Lower leg skin (tissue), 4 donors: ENCODE measurements at regions not wholly inside any gene's neighbourhood (a gene's known extent, or its start where the extent isn't known, plus 50 kb on each side); places are given as distances from the start of the nearest gene placed in this dataset.

Experiments
- DNase-seq, 2 donors: peaks; one replicate each; pipeline ENCODE4 v3.0.0-alpha.2; 2019; ENCODE audit warnings: low spot score in 2 of 2
- H3K4me3 ChIP-seq: fragments of 200-600 bp; sonication (generic); 2 replicates; pipeline ENCODE4 v1.5.1; 2017; ENCODE audit warnings: mild to moderate bottlenecking, low read depth; ENCODE audit not compliant: poor library complexity, severe bottlenecking
- POLR2A ChIP-seq, 2 donors: fragments of 450-650 bp; IDR thresholded peaks; one replicate each; pipeline ENCODE4 v1.6.1; 2016 to 2017; ENCODE audit warnings: antibody characterized with exemption in 2 of 2, mild to moderate bottlenecking in 1 of 2, moderate library complexity in 1 of 2
- whole genome bisulfite sequencing, 2 donors: methylation state at CpG; one replicate each; pipeline ENCODE4 v1.1.5; 2018; 5-methylcytosine and 5-hydroxymethylcytosine counted together
- intact Hi-C: fragments of 100-400 bp; cut with DNase I; formaldehyde crosslinking; loops from one replicate; pipeline ENCODE4 v1.15.0; 2023; ENCODE audit warnings: low total_unique reads
- TF ChIP-seq, protein P1 (sequence below), 3 donors: fragments of 450-650 bp; IDR thresholded peaks; one replicate each; pipeline ENCODE4 v1.5.1; 2016; ENCODE audit warnings: antibody characterized with exemption in 3 of 3, mild to moderate bottlenecking in 3 of 3, moderate library complexity in 2 of 3

- no peak for DNase-seq
- no peak overlapping the region for H3K4me3 ChIP-seq
- intact Hi-C loops: no loop called here
- TF ChIP-seq, protein P1, sequence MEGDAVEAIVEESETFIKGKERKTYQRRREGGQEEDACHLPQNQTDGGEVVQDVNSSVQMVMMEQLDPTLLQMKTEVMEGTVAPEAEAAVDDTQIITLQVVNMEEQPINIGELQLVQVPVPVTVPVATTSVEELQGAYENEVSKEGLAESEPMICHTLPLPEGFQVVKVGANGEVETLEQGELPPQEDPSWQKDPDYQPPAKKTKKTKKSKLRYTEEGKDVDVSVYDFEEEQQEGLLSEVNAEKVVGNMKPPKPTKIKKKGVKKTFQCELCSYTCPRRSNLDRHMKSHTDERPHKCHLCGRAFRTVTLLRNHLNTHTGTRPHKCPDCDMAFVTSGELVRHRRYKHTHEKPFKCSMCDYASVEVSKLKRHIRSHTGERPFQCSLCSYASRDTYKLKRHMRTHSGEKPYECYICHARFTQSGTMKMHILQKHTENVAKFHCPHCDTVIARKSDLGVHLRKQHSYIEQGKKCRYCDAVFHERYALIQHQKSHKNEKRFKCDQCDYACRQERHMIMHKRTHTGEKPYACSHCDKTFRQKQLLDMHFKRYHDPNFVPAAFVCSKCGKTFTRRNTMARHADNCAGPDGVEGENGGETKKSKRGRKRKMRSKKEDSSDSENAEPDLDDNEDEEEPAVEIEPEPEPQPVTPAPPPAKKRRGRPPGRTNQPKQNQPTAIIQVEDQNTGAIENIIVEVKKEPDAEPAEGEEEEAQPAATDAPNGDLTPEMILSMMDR (IDR thresholded peaks at IDR 0.05): no peak
- no peak for TF ChIP-seq POLR2A (IDR thresholded peaks at IDR 0.05)
Observed at GRCh38 chr6:98471444-98471843, 362.9 kb upstream of the POU3F2 start.

GRCh38 chr6:98477231-98477630, 357.1 kb upstream of the POU3F2 start:
- no peak overlapping the region for H3K4me3 ChIP-seq
- WGBS, 2 donors: 67 to 73% methylated on average over 2 of the region's 2 CpGs
- intact Hi-C loops: no loop called here
- no peak for DNase-seq
- TF ChIP-seq, protein P1 (IDR thresholded peaks at IDR 0.05): no peak
- no peak for TF ChIP-seq POLR2A (IDR thresholded peaks at IDR 0.05)

- WGBS, 2 donors: 45 to 46% methylated on average over 6 of the region's 6 CpGs
- no peak for DNase-seq
- TF ChIP-seq POLR2A (IDR thresholded peaks at IDR 0.05): no peak
- TF ChIP-seq, protein P1 (IDR thresholded peaks at IDR 0.05): no peak
- intact Hi-C loops: no loop called here
- H3K4me3 ChIP-seq: no peak overlapping the region
Observed at GRCh38 chr6:98484696-98485095, 349.7 kb upstream of the POU3F2 start.

DNA sequence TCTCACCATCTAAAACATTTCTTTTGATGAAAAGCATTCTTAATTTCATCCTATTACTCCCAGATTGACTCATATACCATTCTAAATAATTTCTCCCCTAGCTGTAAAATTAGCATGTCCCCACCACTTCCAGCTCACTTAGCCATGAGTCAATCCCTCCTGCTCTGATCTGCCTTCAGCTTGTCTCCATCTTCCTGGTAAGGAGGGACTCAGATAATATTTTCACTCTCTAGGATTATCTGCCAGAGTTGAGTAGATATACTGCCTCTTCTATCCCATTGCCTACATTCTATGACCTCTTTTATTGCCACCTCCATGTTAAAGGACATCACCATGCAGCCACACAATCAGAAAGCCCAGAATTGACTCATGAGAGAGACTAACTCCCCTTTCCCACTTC, 348.8 kb upstream of the POU3F2 start:
- intact Hi-C loops: no loop called here
- no peak overlapping the region for H3K4me3 ChIP-seq
- TF ChIP-seq, protein P1 (IDR thresholded peaks at IDR 0.05): no peak
- TF ChIP-seq POLR2A (IDR thresholded peaks at IDR 0.05): no peak
- no peak for DNase-seq

GRCh38 chr6:98486057-98486456, 348.3 kb upstream of the POU3F2 start:
- no peak overlapping the region for H3K4me3 ChIP-seq
- DNase-seq: no peak
- intact Hi-C loops: no loop called here
- TF ChIP-seq, protein P1 (IDR thresholded peaks at IDR 0.05): no peak
- no peak for TF ChIP-seq POLR2A (IDR thresholded peaks at IDR 0.05)
- 43 to 47% methylated on average over 2 of the region's 2 CpGs for WGBS, 2 donors

DNA sequence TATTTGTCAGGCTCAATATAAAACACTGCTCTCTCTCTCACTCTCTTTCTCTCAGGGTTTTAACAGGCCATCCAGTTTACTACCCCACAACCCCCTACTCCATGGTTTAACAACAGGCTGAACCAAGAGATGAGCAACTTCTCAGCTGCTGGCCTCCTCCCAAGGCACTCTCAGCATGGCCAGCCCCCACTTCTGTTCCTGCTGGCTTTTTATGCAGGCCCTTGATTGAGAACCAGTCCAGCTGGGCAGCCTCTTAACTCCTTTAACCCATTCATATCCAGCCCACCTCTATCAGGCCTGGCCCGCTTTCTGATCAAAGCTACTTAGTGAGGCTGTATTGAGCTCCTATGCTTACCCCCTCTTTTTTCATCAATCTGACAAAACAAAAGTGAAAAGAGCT, 346.8 kb upstream of the POU3F2 start:
- WGBS, 2 donors: 0 to 78% methylated on average over 1 of the region's 1 CpG

More for the DNA sequence above, 346.8 kb upstream of the POU3F2 start:
- intact Hi-C loops: no loop called here
- no peak overlapping the region for H3K4me3 ChIP-seq
- TF ChIP-seq, protein P1 (IDR thresholded peaks at IDR 0.05): no peak
- TF ChIP-seq POLR2A (IDR thresholded peaks at IDR 0.05): no peak
- DNase-seq: no peak
